H9 (cell line): ENCODE measurements at regions not wholly inside any gene's neighbourhood (a gene's known extent, or its start where the extent isn't known, plus 50 kb on each side); places are given as distances from the start of the nearest gene placed in this dataset.

ENCODE experiments used
- DNase-seq: peaks from one replicate; pipeline ENCODE4 v3.0.0-alpha.2; 2017
- H2AFZ ChIP-seq: one replicate; pipeline ENCODE4 v1.6.1; 2013; ENCODE audit warnings: mild to moderate bottlenecking, low read length, control low read depth, moderate library complexity
- H2AK5ac ChIP-seq: 2 replicates; pipeline ENCODE4 v1.6.1; 2013; ENCODE audit warnings: low read length, control low read depth, mixed read lengths; ENCODE audit not compliant: insufficient read length
- H2BK120ac ChIP-seq: one replicate; pipeline ENCODE4 v1.6.1; 2013; ENCODE audit warnings: low read depth, mild to moderate bottlenecking, low read length, control low read depth, inconsistent platforms; ENCODE audit not compliant: poor library complexity, severe bottlenecking
- H2BK12ac ChIP-seq: 2 replicates; pipeline ENCODE4 v1.6.1; 2013; ENCODE audit warnings: low read length, control low read depth, mixed read lengths, low read depth; ENCODE audit not compliant: insufficient read length
- H2BK15ac ChIP-seq: 2 replicates; pipeline ENCODE4 v1.6.1; 2013; ENCODE audit warnings: low read depth, low read length, control low read depth
- H2BK20ac ChIP-seq: one replicate; pipeline ENCODE4 v1.6.1; 2013; ENCODE audit warnings: low read depth, mild to moderate bottlenecking, low read length, control low read depth, inconsistent platforms; ENCODE audit not compliant: poor library complexity, severe bottlenecking
- H2BK5ac ChIP-seq: 2 replicates; pipeline ENCODE4 v1.6.1; 2013; ENCODE audit warnings: low read length, control low read depth, mixed read lengths; ENCODE audit not compliant: insufficient read length
- H3K14ac ChIP-seq: 2 replicates; pipeline ENCODE4 v1.6.1; 2013; ENCODE audit warnings: low read length, control low read depth; ENCODE audit not compliant: insufficient read depth
- H3K18ac ChIP-seq: 2 replicates; pipeline ENCODE4 v1.6.1; 2013; ENCODE audit warnings: low read depth, mild to moderate bottlenecking, mixed read lengths, low read length, control low read depth; ENCODE audit not compliant: insufficient read length
- H3K23ac ChIP-seq: 2 replicates; pipeline ENCODE4 v1.6.1; 2013; ENCODE audit warnings: low read length, control low read depth, mixed read lengths, low read depth; ENCODE audit not compliant: insufficient read length
- H3K23me2 ChIP-seq: 2 replicates; pipeline ENCODE4 v1.6.1; 2013; ENCODE audit warnings: low read depth, mild to moderate bottlenecking, mixed read lengths, low read length, control low read depth; ENCODE audit not compliant: insufficient read length, poor library complexity, severe bottlenecking
- H3K27ac ChIP-seq: 2 replicates; pipeline ENCODE4 v1.5.1; 2013; ENCODE audit warnings: low read length, control low read depth, mixed read lengths, low read depth; ENCODE audit not compliant: insufficient read length
- H3K27me3 ChIP-seq: 2 replicates; pipeline ENCODE4 v1.6.1; 2013; ENCODE audit warnings: low read length, control low read depth, inconsistent platforms; ENCODE audit not compliant: insufficient read depth
- H3K4ac ChIP-seq: 2 replicates; pipeline ENCODE4 v1.6.1; 2013; ENCODE audit warnings: low read depth, mild to moderate bottlenecking, control low read depth, inconsistent platforms, low read length, moderate library complexity
- H3K4me1 ChIP-seq: 2 replicates; pipeline ENCODE4 v1.6.1; 2013; ENCODE audit warnings: low read length, control low read depth, inconsistent platforms; ENCODE audit not compliant: insufficient read depth
- H3K4me2 ChIP-seq: 2 replicates; pipeline ENCODE4 v1.6.1; 2013; ENCODE audit warnings: low read length, control low read depth, mixed read lengths; ENCODE audit not compliant: insufficient read length, insufficient read depth
- H3K56ac ChIP-seq: 2 replicates; pipeline ENCODE4 v1.6.1; 2013; ENCODE audit warnings: low read depth, mild to moderate bottlenecking, mixed read lengths, low read length, control low read depth; ENCODE audit not compliant: insufficient read length
- H3K79me1 ChIP-seq: 2 replicates; pipeline ENCODE4 v1.6.1; 2013; ENCODE audit warnings: low read depth, mild to moderate bottlenecking, moderate library complexity, low read length, control low read depth, inconsistent platforms; ENCODE audit not compliant: insufficient read depth, poor library complexity, severe bottlenecking
- H3K79me2 ChIP-seq: 2 replicates; pipeline ENCODE4 v1.6.1; 2013; ENCODE audit warnings: low read length, control low read depth, inconsistent platforms; ENCODE audit not compliant: insufficient read depth
- H3K9ac ChIP-seq: 2 replicates; pipeline ENCODE4 v1.6.1; 2013; ENCODE audit warnings: low read length, control low read depth, mixed read lengths; ENCODE audit not compliant: insufficient read length; ENCODE audit errors: extremely low read depth
- H3K9me3 ChIP-seq: one replicate; pipeline ENCODE4 v1.6.1; 2013; ENCODE audit warnings: low read depth, low read length, inconsistent platforms; ENCODE audit not compliant: control insufficient read depth
- H3T11ph ChIP-seq: one replicate; pipeline ENCODE4 v1.6.1; 2013; ENCODE audit warnings: mild to moderate bottlenecking, low read length, control low read depth, inconsistent platforms
- H4K20me1 ChIP-seq: one replicate; pipeline ENCODE4 v1.6.1; 2013; ENCODE audit not compliant: control insufficient read depth, insufficient read length, insufficient read depth
- H4K5ac ChIP-seq: 2 replicates; pipeline ENCODE4 v1.6.1; 2013; ENCODE audit warnings: low read depth, mild to moderate bottlenecking, mixed read lengths, low read length, control low read depth; ENCODE audit not compliant: insufficient read length
- H4K8ac ChIP-seq: replicated peaks from 2 replicates; pipeline ENCODE4 v1.6.1; 2013; ENCODE audit warnings: low read length, control low read depth, mixed read lengths, low read depth; ENCODE audit not compliant: insufficient read length
- H4K91ac ChIP-seq: 2 replicates; pipeline ENCODE4 v1.6.1; 2013; ENCODE audit warnings: low read depth, mild to moderate bottlenecking, moderate library complexity, mixed read lengths, low read length, control low read depth; ENCODE audit not compliant: insufficient read length
- H3K27ac Mint-ChIP-seq, 3 experiments: 2 replicates in 2 of 3; 3 replicates in 1 of 3; pipeline ENCODE4 v1.8.0; 2020 to 2021; ENCODE audit warnings: mixed read lengths in 3 of 3, mild to moderate bottlenecking in 1 of 3, moderate library complexity in 1 of 3
- H3K27me3 Mint-ChIP-seq: 2 replicates; pipeline ENCODE4 v1.8.0; 2021; ENCODE audit warnings: low read depth, mild to moderate bottlenecking, moderate library complexity, mixed read lengths
- H3K36me3 Mint-ChIP-seq, 3 experiments: 2 replicates in 2 of 3; 3 replicates in 1 of 3; pipeline ENCODE4 v1.8.0; 2020 to 2021; ENCODE audit warnings: low read depth in 3 of 3, mixed read lengths in 3 of 3; ENCODE audit not compliant: insufficient read depth in 1 of 3
- H3K4me1 Mint-ChIP-seq, 2 experiments: 2 replicates each; pipeline ENCODE4 v1.8.0; 2020; ENCODE audit warnings: mixed read lengths in 2 of 2
- H3K4me3 Mint-ChIP-seq, 2 experiments: 2 replicates in 1 of 2; 3 replicates in 1 of 2; pipeline ENCODE4 v1.8.0; 2020 to 2021; ENCODE audit warnings: mild to moderate bottlenecking in 2 of 2, mixed read lengths in 2 of 2, moderate library complexity in 1 of 2
- H3K9me3 Mint-ChIP-seq, 2 experiments: 2 replicates in 1 of 2; 3 replicates in 1 of 2; pipeline ENCODE4 v1.8.0; 2020; ENCODE audit warnings: mild to moderate bottlenecking in 2 of 2, mixed read lengths in 2 of 2, moderate library complexity in 1 of 2
- WGBS: extraction: QIAGEN DNeasy Blood & Tissue Kit; methylation state at CpG from one replicate; pipeline ENCODE4 v1.1.7; 2013; ENCODE audit warnings: missing lambda C conversion rate, low lambda C conversion rate, mixed read lengths; ENCODE audit not compliant: insufficient read length; ENCODE audit errors: extremely low coverage; 5-methylcytosine and 5-hydroxymethylcytosine counted together
- TF ChIP-seq, protein P1 (sequence below): fragments of 200-600 bp; sonication (generic); conservative IDR thresholded peaks from 3 replicates; pipeline ENCODE4 v1.8.0; 2021; ENCODE audit warnings: antibody characterized with exemption, mild to moderate bottlenecking

DNA sequence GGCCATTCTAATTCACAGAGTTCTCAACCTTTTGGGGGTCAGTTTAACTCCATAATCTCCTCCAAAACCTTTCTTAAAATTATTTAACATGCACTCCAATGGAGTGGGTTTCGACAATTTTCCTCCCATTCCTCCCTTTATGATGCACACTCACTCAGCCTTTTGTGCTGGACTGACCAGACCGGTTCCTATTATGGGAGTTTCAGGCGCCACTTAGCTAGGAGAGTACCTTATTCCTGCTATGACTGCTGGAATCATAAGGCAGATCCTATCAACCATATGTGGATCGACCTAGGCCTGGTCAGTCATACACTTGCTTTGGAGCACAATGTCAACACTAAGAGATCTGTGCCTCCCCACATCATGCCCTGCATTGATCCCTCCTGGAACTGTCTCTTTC lies 63.9 kb upstream of the MOCS1 start:
- Histone ChIP-seq H4K8ac (no peak overlapping the region), H2BK120ac (no peak overlapping the region), H2BK5ac (no peak overlapping the region), H4K5ac (no peak overlapping the region), H3K23ac (no peak overlapping the region), H3K9me3 (peaks cover 27% of the 10 kb centered on the region), H4K91ac (no peak overlapping the region), H2BK20ac (no peak overlapping the region), H3K23me2 (no peaks in the 10 kb centered on the region), H2AK5ac (no peak overlapping the region), H3K9ac (no peak overlapping the region), H3K4me1 (no peaks in the 10 kb centered on the region), H2AFZ (no peak overlapping the region), H4K20me1 (no peaks in the 10 kb centered on the region), H3K79me2 (no peaks in the 10 kb centered on the region), H3T11ph (no peak overlapping the region), H2BK12ac (no peak overlapping the region), H3K27me3 (no peaks in the 10 kb centered on the region), H3K14ac (no peak overlapping the region), H2BK15ac (no peak overlapping the region), H3K4ac (no peak overlapping the region), H3K56ac (no peak overlapping the region), H3K27ac (no peak overlapping the region), H3K4me2 (no peak overlapping the region), H3K18ac (no peak overlapping the region), H3K79me1 (no peaks in the 10 kb centered on the region)
- H3K27ac Mint-ChIP-seq, result no peak overlapping the region; a peak in 1 of 7 replicates
- no peak overlapping the region for H3K4me3 Mint-ChIP-seq
- peaks cover 37 to 42% of the 10 kb centered on the region in 2 experiments for H3K9me3 Mint-ChIP-seq
- DNase-seq, result no peak
- H3K27me3 Mint-ChIP-seq, result peaks cover 10% of the 10 kb centered on the region
- TF ChIP-seq, protein P1, sequence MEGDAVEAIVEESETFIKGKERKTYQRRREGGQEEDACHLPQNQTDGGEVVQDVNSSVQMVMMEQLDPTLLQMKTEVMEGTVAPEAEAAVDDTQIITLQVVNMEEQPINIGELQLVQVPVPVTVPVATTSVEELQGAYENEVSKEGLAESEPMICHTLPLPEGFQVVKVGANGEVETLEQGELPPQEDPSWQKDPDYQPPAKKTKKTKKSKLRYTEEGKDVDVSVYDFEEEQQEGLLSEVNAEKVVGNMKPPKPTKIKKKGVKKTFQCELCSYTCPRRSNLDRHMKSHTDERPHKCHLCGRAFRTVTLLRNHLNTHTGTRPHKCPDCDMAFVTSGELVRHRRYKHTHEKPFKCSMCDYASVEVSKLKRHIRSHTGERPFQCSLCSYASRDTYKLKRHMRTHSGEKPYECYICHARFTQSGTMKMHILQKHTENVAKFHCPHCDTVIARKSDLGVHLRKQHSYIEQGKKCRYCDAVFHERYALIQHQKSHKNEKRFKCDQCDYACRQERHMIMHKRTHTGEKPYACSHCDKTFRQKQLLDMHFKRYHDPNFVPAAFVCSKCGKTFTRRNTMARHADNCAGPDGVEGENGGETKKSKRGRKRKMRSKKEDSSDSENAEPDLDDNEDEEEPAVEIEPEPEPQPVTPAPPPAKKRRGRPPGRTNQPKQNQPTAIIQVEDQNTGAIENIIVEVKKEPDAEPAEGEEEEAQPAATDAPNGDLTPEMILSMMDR, result no peak
- peaks cover 12 to 37% (median 19%) of the 10 kb centered on the region in 3 experiments for H3K36me3 Mint-ChIP-seq
- H3K4me1 Mint-ChIP-seq, result 0 out of 4 replicates have a peak, but pooled peaks cover 0 to 2% of the 10 kb centered on the region in 2 experiments
- no CpG with 5 or more reads among the region's 4 CpGs for WGBS
